Chondrocyte (in vitro differentiated cells): ENCODE measurements at regions not wholly inside any gene's neighbourhood (a gene's known extent, or its start where the extent isn't known, plus 50 kb on each side); places are given as distances from the start of the nearest gene placed in this dataset.

Experiments
- DNase-seq: peaks from one replicate; pipeline ENCODE4 v3.0.0; 2021; ENCODE audit warnings: mixed read lengths, low spot score
- H3K27ac Mint-ChIP-seq: one replicate; pipeline ENCODE4 v1.8.0; 2021; ENCODE audit warnings: mild to moderate bottlenecking, moderate library complexity, mixed read lengths; ENCODE audit not compliant: unreplicated experiment
- H3K27me3 Mint-ChIP-seq: 2 replicates; pipeline ENCODE4 v1.8.0; 2021; ENCODE audit warnings: low read depth, mixed read lengths
- H3K36me3 Mint-ChIP-seq: 2 replicates; pipeline ENCODE4 v1.8.0; 2021; ENCODE audit warnings: low read depth, mixed read lengths
- H3K4me1 Mint-ChIP-seq: 2 replicates; pipeline ENCODE4 v1.8.0; 2021; ENCODE audit warnings: low read depth, mild to moderate bottlenecking, mixed read lengths
- H3K4me3 Mint-ChIP-seq: one replicate; pipeline ENCODE4 v1.8.0; 2021; ENCODE audit warnings: mild to moderate bottlenecking, moderate library complexity, mixed read lengths; ENCODE audit not compliant: unreplicated experiment
- H3K9me3 Mint-ChIP-seq: 2 replicates; pipeline ENCODE4 v1.8.0; 2021; ENCODE audit warnings: low read depth, mixed read lengths
- CTCF ChIP-seq: fragments of 200-600 bp; sonication (generic); IDR thresholded peaks from 2 replicates; pipeline ENCODE4 v1.5.0; 2021; ENCODE audit warnings: antibody characterized with exemption, mild to moderate bottlenecking, moderate library complexity

- Mint-ChIP-seq H3K27me3 (peaks cover 2% of the 10 kb centered on the region), H3K27ac (no peak overlapping the region), H3K9me3 (peaks cover 24% of the 10 kb centered on the region), H3K4me3 (no peak overlapping the region), H3K4me1 (no peaks in the 10 kb centered on the region), H3K36me3 (no peaks in the 10 kb centered on the region)
- no peak for TF ChIP-seq CTCF
- DNase-seq: no peak
These were observed 376.8 kb downstream of the EDEM1 start for GRCh38 chr3:5564278-5564666.

GRCh38 chr3:5565026-5565425, 377.5 kb downstream of the EDEM1 start:
- Mint-ChIP-seq H3K4me1 (no peaks in the 10 kb centered on the region), H3K27ac (no peak overlapping the region), H3K27me3 (peaks cover 2% of the 10 kb centered on the region), H3K4me3 (no peak overlapping the region), H3K36me3 (no peaks in the 10 kb centered on the region), H3K9me3 (peaks cover 24% of the 10 kb centered on the region)
- no peak for TF ChIP-seq CTCF
- DNase-seq: no peak

GRCh38 chr3:5567113-5567512, 379.6 kb downstream of the EDEM1 start:
- H3K9me3 Mint-ChIP-seq: peaks cover 16% of the 10 kb centered on the region
- no peak overlapping the region for H3K27ac Mint-ChIP-seq
- no peak for DNase-seq
- H3K27me3 Mint-ChIP-seq: peaks cover 2% of the 10 kb centered on the region
- no peaks in the 10 kb centered on the region for H3K4me1 Mint-ChIP-seq
- no peak overlapping the region for H3K4me3 Mint-ChIP-seq
- no peak for TF ChIP-seq CTCF
- H3K36me3 Mint-ChIP-seq: no peaks in the 10 kb centered on the region

- H3K4me1 Mint-ChIP-seq: no peaks in the 10 kb centered on the region
- H3K9me3 Mint-ChIP-seq: peaks cover 13% of the 10 kb centered on the region
- H3K36me3 Mint-ChIP-seq: no peaks in the 10 kb centered on the region
- no peak overlapping the region for H3K4me3 Mint-ChIP-seq
- no peak for DNase-seq
- TF ChIP-seq CTCF: no peak
- no peak overlapping the region for H3K27ac Mint-ChIP-seq
- H3K27me3 Mint-ChIP-seq: peaks cover 2% of the 10 kb centered on the region
These were observed 380.9 kb downstream of the EDEM1 start for GRCh38 chr3:5568451-5568850.

- H3K4me3 Mint-ChIP-seq: no peak overlapping the region
- peaks cover 13% of the 10 kb centered on the region for H3K9me3 Mint-ChIP-seq
These were observed 381.6 kb downstream of the EDEM1 start for GRCh38 chr3:5569152-5569551.

More at GRCh38 chr3:5569152-5569551, 381.6 kb downstream of the EDEM1 start:
- DNase-seq: no peak
- no peak for TF ChIP-seq CTCF
- H3K4me1 Mint-ChIP-seq: no peaks in the 10 kb centered on the region
- H3K36me3 Mint-ChIP-seq: no peaks in the 10 kb centered on the region
- H3K27ac Mint-ChIP-seq: no peak overlapping the region
- peaks cover 2% of the 10 kb centered on the region for H3K27me3 Mint-ChIP-seq
